ENCODE measurements at regions not wholly inside any gene's neighbourhood (a gene's known extent, or its start where the extent isn't known, plus 50 kb on each side); places are given as distances from the start of the nearest gene placed in this dataset.
A peak's percentile ranks its signal among the peaks of the same experiment; 100 is the strongest.
"Not testable (repeated sequence)": the region's sequence is repeated elsewhere in the genome, so short reads cannot be mapped to it uniquely, and the experiment has no call there.

GRCh38 chr12:85462888-85463287, 182.9 kb downstream of the ALX1 start:
- Mint-ChIP-seq H3K9me3 (no peaks in the 10 kb centered on the region), H3K27ac (no peak overlapping the region), H3K36me3 (no peaks in the 10 kb centered on the region), H3K4me3 (no peak overlapping the region), H3K4me1 (no peaks in the 10 kb centered on the region), H3K27me3 (ENCODE audit: insufficient read depth, low read depth) (no peaks in the 10 kb centered on the region)
- no peak for DNase-seq (ENCODE audit: low spot score)
- no peaks in the 10 kb centered on the region for H3K9me3 ChIP-seq (ENCODE audit: low read depth)
- H3K4me2 ChIP-seq = no peak overlapping the region
- H3F3A ChIP-seq (ENCODE audit: low read depth) = no peaks in the 10 kb centered on the region
- no peaks in the 10 kb centered on the region for H3K36me3 ChIP-seq
- H3K4me1 ChIP-seq = no peaks in the 10 kb centered on the region
- H4K20me1 ChIP-seq (ENCODE audit: low read depth) = no peaks in the 10 kb centered on the region
- H3K27ac ChIP-seq = no peak overlapping the region
- no peaks in the 10 kb centered on the region for H3K27me3 ChIP-seq
- no peak overlapping the region for H3K9ac ChIP-seq
- TF ChIP-seq CTCF (IDR thresholded peaks at IDR 0.05) (no peak), EZH2 (IDR thresholded peaks at IDR 0.05) (no peak), EZH2phosphoT487 (IDR thresholded peaks at IDR 0.05) (no peak)
- H3K79me2 ChIP-seq (ENCODE audit: low read depth) = no peaks in the 10 kb centered on the region
- H2AFZ ChIP-seq (replicated peaks) = no peak overlapping the region
- H3K4me3 ChIP-seq = no peak overlapping the region

DNA sequence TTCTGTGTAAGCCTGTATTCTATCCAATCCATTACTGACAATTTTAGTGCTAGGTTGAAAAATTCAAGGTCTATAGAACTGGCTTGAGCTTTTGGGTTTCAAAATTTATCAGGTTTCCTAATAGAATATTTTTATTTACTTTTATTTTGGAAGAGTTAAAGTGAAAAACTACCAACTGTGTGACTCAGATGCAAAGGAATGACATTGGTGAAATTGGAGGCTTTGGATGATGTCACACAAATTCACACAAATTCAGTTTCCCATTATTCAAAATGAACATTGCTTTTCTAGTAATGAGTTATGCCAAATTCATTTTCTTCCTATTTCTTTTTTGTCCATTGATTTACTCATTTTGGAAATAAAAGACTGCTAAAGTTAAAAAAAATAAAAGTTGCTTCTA, 186.9 kb downstream of the ALX1 start:
- Histone ChIP-seq H3K27ac (no peak overlapping the region), H3K4me1 (peaks cover 11% of the 10 kb centered on the region), H3K36me3 (no peaks in the 10 kb centered on the region), H3K79me2 (ENCODE audit: low read depth) (no peaks in the 10 kb centered on the region), H3K27me3 (no peaks in the 10 kb centered on the region), H3K9me3 (ENCODE audit: low read depth) (no peaks in the 10 kb centered on the region), H4K20me1 (ENCODE audit: low read depth) (no peaks in the 10 kb centered on the region), H2AFZ (replicated peaks) (no peak overlapping the region), H3K4me2 (no peak overlapping the region), H3K9ac (no peak overlapping the region), H3F3A (ENCODE audit: low read depth) (no peaks in the 10 kb centered on the region), H3K4me3 (no peak overlapping the region)
- DNase-seq (ENCODE audit: low spot score) = no peak
- Mint-ChIP-seq H3K27ac (no peak overlapping the region), H3K36me3 (no peaks in the 10 kb centered on the region), H3K27me3 (ENCODE audit: insufficient read depth, low read depth) (peaks cover 3% of the 10 kb centered on the region), H3K4me1 (peaks cover 12% of the 10 kb centered on the region), H3K4me3 (no peak overlapping the region), H3K9me3 (no peaks in the 10 kb centered on the region)
- no peak for TF ChIP-seq EZH2 (IDR thresholded peaks at IDR 0.05)
- no peak for TF ChIP-seq CTCF (IDR thresholded peaks at IDR 0.05)
- no peak for TF ChIP-seq EZH2phosphoT487 (IDR thresholded peaks at IDR 0.05)

DNA sequence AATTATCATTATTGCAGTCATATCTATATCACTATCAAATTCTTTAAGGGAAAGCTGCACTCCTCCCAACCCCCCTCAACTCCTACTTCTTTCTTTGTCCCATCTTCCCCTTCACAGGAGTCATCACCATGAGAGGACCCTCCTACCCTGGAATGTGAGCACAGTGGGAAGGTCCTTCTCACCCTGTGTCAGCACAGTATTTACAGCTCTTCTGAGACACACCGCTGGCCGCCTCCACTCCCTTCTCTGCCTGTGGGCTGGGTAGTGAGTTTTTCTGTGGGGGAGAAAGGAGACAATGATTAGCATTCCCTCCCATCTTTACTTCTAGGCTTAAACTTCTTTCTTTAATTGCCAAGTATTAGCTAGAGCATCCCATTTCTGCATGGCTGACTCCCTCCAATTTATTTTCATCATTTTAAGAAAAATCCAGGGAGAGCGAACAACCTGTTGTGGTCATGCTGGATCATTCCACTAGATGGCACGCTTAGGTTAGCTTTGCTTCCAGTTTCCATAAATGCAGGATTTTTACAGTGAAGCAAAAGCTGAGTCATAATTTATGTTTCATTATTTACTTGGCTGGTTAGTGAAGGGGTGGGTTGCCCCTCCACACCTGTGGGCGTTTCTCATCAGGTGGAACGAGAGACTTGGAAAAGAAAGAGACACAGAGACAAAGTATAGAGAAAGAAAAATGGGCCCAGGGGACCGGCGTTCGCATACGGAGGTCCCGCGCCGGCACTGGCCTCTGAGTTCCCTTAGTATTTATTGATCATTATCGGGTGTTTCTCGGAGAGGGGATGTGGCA, 188.5 kb downstream of the ALX1 start:
- H2AFZ ChIP-seq (replicated peaks) = peak overlapping the region; percentile 75
- peak overlapping the region; percentile 73 for H3K4me3 Mint-ChIP-seq

DNA sequence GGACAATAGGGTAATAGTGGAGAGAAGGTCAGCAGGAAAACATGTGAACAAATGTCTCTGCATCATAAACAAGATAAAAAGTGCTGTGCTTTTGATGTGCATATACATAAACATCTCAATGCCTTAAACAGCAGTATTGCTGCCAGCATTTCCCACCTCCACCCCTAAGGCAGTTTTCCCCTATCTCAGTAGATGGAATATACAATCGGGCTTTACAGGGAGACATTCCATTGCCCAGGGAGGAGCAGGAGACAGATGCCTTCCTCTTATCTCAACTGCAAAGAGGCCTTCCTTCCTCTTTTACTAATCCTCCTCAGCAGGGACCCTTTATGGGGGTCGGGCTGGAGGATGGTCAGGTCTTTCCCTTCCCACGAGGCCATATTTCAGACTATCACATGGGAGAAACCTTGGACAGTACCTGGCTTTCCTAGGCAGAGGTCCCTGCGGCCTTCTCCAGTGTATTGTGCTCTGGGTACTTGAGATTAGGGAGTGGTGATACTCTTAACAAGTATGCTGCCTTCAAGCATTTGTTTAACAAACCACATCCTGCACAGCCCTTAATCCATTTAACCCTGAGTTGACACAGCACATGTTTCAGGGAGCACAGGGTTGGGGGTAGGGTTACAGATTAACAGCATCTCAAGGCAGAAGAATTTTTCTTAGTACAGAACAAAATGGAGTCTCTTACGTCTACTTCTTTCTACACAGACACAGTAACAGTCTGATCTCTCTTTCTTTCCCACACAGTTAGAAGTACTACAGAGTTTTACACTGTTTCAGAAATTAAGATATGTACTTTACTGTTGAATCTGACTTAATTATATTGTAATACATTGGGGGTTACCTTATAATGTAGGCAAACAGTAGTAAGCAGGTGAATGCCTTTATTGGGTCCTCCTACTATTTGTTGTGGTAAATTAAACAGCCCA, 189.4 kb downstream of the ALX1 start:
- Histone ChIP-seq H3K4me1 (peaks cover 11% of the 10 kb centered on the region), H3K4me3 (peak overlapping the region; percentile 30), H3K4me2 (peak overlapping the region; percentile 62), H2AFZ (replicated peaks) (peak overlapping the region; percentile 75)
- DNase-seq (ENCODE audit: low spot score) = peak; percentile 36
- H3K9ac ChIP-seq; H4K20me1 ChIP-seq (ENCODE audit: low read depth); H3K9me3 Mint-ChIP-seq; H3K27ac ChIP-seq; H3K36me3 Mint-ChIP-seq; H3K27me3 ChIP-seq; H3K36me3 ChIP-seq; H3K79me2 ChIP-seq (ENCODE audit: low read depth); H3F3A ChIP-seq (ENCODE audit: low read depth); H3K27me3 Mint-ChIP-seq (ENCODE audit: insufficient read depth, low read depth); H3K9me3 ChIP-seq (ENCODE audit: low read depth): not testable (repeated sequence)
- peaks cover 12% of the 10 kb centered on the region for H3K4me1 Mint-ChIP-seq
- peak overlapping the region; percentile 73 for H3K4me3 Mint-ChIP-seq
- peak overlapping the region; percentile 57 for H3K27ac Mint-ChIP-seq

More for the DNA sequence above, 188.5 kb downstream of the ALX1 start:
- Histone ChIP-seq H3K27me3 (no peaks in the 10 kb centered on the region), H3F3A (ENCODE audit: low read depth) (no peaks in the 10 kb centered on the region), H3K27ac (no peak overlapping the region), H3K4me3 (peak overlapping the region; percentile 30), H4K20me1 (ENCODE audit: low read depth) (no peaks in the 10 kb centered on the region), H3K9me3 (ENCODE audit: low read depth) (no peaks in the 10 kb centered on the region), H3K36me3 (no peaks in the 10 kb centered on the region), H3K9ac (no peak overlapping the region), H3K79me2 (ENCODE audit: low read depth) (no peaks in the 10 kb centered on the region), H3K4me2 (peak overlapping the region; percentile 62), H3K4me1 (peaks cover 11% of the 10 kb centered on the region)
- Mint-ChIP-seq H3K9me3 (no peaks in the 10 kb centered on the region), H3K27ac (peak overlapping the region; percentile 57), H3K4me1 (peaks cover 12% of the 10 kb centered on the region), H3K36me3 (no peaks in the 10 kb centered on the region), H3K27me3 (ENCODE audit: insufficient read depth, low read depth) (peaks cover 3% of the 10 kb centered on the region)
- DNase-seq (ENCODE audit: low spot score) = peak; percentile 58
- TF ChIP-seq CTCF (IDR thresholded peaks at IDR 0.05) (peak; percentile 91), EZH2 (IDR thresholded peaks at IDR 0.05) (no peak)

- H4K20me1 ChIP-seq (ENCODE audit: low read depth); H3K27ac Mint-ChIP-seq; H3K4me3 Mint-ChIP-seq; H3K9ac ChIP-seq; H3K27me3 Mint-ChIP-seq (ENCODE audit: insufficient read depth, low read depth); H3K9me3 Mint-ChIP-seq; H3K36me3 ChIP-seq; H3K4me2 ChIP-seq; DNase-seq (ENCODE audit: low spot score); H3K36me3 Mint-ChIP-seq; H3K79me2 ChIP-seq (ENCODE audit: low read depth); H3K4me3 ChIP-seq; H3K4me1 Mint-ChIP-seq; H3K4me1 ChIP-seq; H3K27me3 ChIP-seq; H3K9me3 ChIP-seq (ENCODE audit: low read depth); H2AFZ ChIP-seq (replicated peaks); H3K27ac ChIP-seq; H3F3A ChIP-seq (ENCODE audit: low read depth): not testable (repeated sequence)
Measured at GRCh38 chr12:85475277-85475676, 195.3 kb downstream of the ALX1 start.

All from neural progenitor cell (in vitro differentiated cells).